HG03108 (cell line): ENCODE measurements at regions not wholly inside any gene's neighbourhood (a gene's known extent, or its start where the extent isn't known, plus 50 kb on each side); places are given as distances from the start of the nearest gene placed in this dataset.

Experiments used
- ATAC-seq: cut with Tn5 transposase; IDR thresholded peaks from one replicate; pipeline ENCODE4 v1.9.1; 2021; ENCODE audit warnings: moderate library complexity; ENCODE audit not compliant: unreplicated experiment

GRCh38 chr2:45072862-45073237, 63.6 kb upstream of the SIX2 start:
- no peak for ATAC-seq

GRCh38 chr2:45072064-45072861, 63.0 kb upstream of the SIX2 start:
- ATAC-seq, result no peak

GRCh38 chr2:45070113-45070652, 60.9 kb upstream of the SIX2 start:
- no peak for ATAC-seq

- no peak for ATAC-seq
These were observed 60.4 kb upstream of the SIX2 start for GRCh38 chr2:45069684-45070083.

GRCh38 chr2:45068571-45069140, 59.4 kb upstream of the SIX2 start:
- ATAC-seq, result no peak

- ATAC-seq, result no peak
These were observed 58.8 kb upstream of the SIX2 start for GRCh38 chr2:45067859-45068570.
